ENCODE measurements at regions not wholly inside any gene's neighbourhood (a gene's known extent, or its start where the extent isn't known, plus 50 kb on each side); places are given as distances from the start of the nearest gene placed in this dataset.

DNA sequence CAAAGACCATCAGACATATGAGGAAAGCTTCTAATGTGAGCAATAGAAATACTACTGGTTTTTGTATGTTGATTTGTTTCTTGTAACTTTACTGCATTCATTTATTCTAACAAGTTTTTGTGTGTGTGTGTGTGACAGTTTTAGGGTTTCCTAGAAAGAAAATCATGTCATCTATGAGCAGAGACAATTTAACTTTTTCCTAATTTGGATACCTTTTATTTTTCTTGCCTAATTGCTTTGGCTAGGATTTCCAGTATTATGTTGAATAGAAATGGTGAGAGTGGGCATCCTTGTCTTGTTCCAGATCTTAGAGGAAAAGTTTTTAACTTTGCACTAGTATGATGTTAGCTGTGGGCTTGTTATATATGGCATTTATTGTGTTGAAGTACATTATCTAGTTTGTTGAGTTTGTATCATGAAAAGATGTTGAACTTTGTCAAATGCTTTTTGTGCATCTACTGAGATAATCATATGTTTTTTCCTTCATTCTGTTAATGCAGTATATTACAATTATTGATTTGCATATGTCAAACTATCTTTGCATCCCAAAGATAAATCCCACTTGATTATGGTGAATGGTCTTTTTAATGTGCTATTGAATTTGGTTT, 117.3 kb upstream of the CDC42EP3 start:
- intact Hi-C loops (cut with DNase I; ENCODE audit: low total_unique reads) = no loop called here

GRCh38 chr2:37790019-37790418, 118.6 kb upstream of the CDC42EP3 start:
- Histone ChIP-seq H3K4me3 (no peak overlapping the region), H3K27ac (no peak overlapping the region), H3K36me3 (no peaks in the 10 kb centered on the region), H3K4me1 (no peaks in the 10 kb centered on the region), H3K27me3 (replicated peaks in 1 of 7) (no peaks in the 10 kb centered on the region), H3K9me3 (peaks cover 0 to 27% (median 18%) of the 10 kb centered on the region in 8 donors)
- no peak for DNase-seq
- no peak for TF ChIP-seq POLR2A (IDR thresholded peaks at IDR 0.05)
- no peak for TF ChIP-seq POLR2AphosphoS5 (IDR thresholded peaks at IDR 0.05)
- TF ChIP-seq, protein P1, sequence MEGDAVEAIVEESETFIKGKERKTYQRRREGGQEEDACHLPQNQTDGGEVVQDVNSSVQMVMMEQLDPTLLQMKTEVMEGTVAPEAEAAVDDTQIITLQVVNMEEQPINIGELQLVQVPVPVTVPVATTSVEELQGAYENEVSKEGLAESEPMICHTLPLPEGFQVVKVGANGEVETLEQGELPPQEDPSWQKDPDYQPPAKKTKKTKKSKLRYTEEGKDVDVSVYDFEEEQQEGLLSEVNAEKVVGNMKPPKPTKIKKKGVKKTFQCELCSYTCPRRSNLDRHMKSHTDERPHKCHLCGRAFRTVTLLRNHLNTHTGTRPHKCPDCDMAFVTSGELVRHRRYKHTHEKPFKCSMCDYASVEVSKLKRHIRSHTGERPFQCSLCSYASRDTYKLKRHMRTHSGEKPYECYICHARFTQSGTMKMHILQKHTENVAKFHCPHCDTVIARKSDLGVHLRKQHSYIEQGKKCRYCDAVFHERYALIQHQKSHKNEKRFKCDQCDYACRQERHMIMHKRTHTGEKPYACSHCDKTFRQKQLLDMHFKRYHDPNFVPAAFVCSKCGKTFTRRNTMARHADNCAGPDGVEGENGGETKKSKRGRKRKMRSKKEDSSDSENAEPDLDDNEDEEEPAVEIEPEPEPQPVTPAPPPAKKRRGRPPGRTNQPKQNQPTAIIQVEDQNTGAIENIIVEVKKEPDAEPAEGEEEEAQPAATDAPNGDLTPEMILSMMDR (IDR thresholded peaks at IDR 0.05 in 8 of 11, conservative IDR thresholded peaks at IDR 0.05 in 3 of 11) = no peak
- intact Hi-C loops (cut with DNase I; ENCODE audit: low total_unique reads) = no loop called here
- WGBS, 5 donors = 49 to 61% (median 55%) methylated on average over 2 of the region's 2 CpGs

More for the DNA sequence above, 117.3 kb upstream of the CDC42EP3 start:
- no peak for DNase-seq
- H3K36me3 ChIP-seq = no peaks in the 10 kb centered on the region
- no peak overlapping the region for H3K4me3 ChIP-seq
- H3K9me3 ChIP-seq = peaks cover 0 to 27% (median 18%) of the 10 kb centered on the region in 8 donors
- TF ChIP-seq POLR2AphosphoS5 (IDR thresholded peaks at IDR 0.05) = no peak
- TF ChIP-seq, protein P1 (IDR thresholded peaks at IDR 0.05 in 8 of 11, conservative IDR thresholded peaks at IDR 0.05 in 3 of 11) = no peak
- no peak for TF ChIP-seq POLR2A (IDR thresholded peaks at IDR 0.05)
- no peaks in the 10 kb centered on the region for H3K4me1 ChIP-seq
- no peaks in the 10 kb centered on the region for H3K27me3 ChIP-seq (replicated peaks in 1 of 7)
- H3K27ac ChIP-seq = no peak overlapping the region

DNA sequence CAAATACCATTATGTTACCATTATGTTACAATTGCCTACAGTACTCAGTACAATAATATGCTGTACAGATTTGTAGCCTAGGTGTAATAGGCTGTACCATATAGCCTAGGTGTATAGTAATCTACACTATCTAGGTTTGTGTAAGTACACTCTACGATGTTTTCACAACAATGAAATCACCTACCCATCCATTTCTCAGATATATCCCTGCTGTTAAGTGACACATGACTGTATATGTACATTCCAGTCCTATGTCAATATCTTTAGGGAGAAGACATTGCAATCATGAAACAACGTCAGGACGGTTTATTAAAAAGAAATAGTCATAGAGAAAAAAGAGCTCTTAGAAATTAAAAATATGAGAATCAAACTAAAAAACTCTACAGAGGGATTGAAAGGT, 119.0 kb upstream of the CDC42EP3 start:
- no peak overlapping the region for H3K27ac ChIP-seq
- peaks cover 0 to 27% (median 18%) of the 10 kb centered on the region in 8 donors for H3K9me3 ChIP-seq
- no peak overlapping the region for H3K4me3 ChIP-seq
- H3K4me1 ChIP-seq = no peaks in the 10 kb centered on the region
- intact Hi-C loops (cut with DNase I; ENCODE audit: low total_unique reads) = no loop called here
- no peaks in the 10 kb centered on the region for H3K27me3 ChIP-seq (replicated peaks in 1 of 7)
- WGBS, 5 donors = 73 to 94% (median 93%) methylated on average over 3 of the region's 3 CpGs
- no peak for TF ChIP-seq POLR2A (IDR thresholded peaks at IDR 0.05)
- no peak for TF ChIP-seq POLR2AphosphoS5 (IDR thresholded peaks at IDR 0.05)
- TF ChIP-seq, protein P1 (IDR thresholded peaks at IDR 0.05 in 8 of 11, conservative IDR thresholded peaks at IDR 0.05 in 3 of 11) = no peak
- DNase-seq = no peak
- H3K36me3 ChIP-seq = no peaks in the 10 kb centered on the region

- no peak for DNase-seq
- Histone ChIP-seq H3K27me3 (replicated peaks in 1 of 7) (no peaks in the 10 kb centered on the region), H3K27ac (no peak overlapping the region), H3K4me3 (no peak overlapping the region), H3K36me3 (no peaks in the 10 kb centered on the region), H3K9me3 (peaks cover 0 to 22% (median 18%) of the 10 kb centered on the region in 8 donors), H3K4me1 (peaks cover 0 to under 1% (median 0%) of the 10 kb centered on the region in 6 donors)
- WGBS, 5 donors = 75 to 88% (median 78%) methylated on average over 1 of the region's 1 CpG
- intact Hi-C loops (cut with DNase I; ENCODE audit: low total_unique reads) = no loop called here
- TF ChIP-seq, protein P1 (IDR thresholded peaks at IDR 0.05 in 8 of 11, conservative IDR thresholded peaks at IDR 0.05 in 3 of 11) = no peak
- no peak for TF ChIP-seq POLR2A (IDR thresholded peaks at IDR 0.05)
- no peak for TF ChIP-seq POLR2AphosphoS5 (IDR thresholded peaks at IDR 0.05)
Observed at GRCh38 chr2:37792366-37792765, 120.9 kb upstream of the CDC42EP3 start.
